ENCODE measurements at regions not wholly inside any gene's neighbourhood (a gene's known extent, or its start where the extent isn't known, plus 50 kb on each side); places are given as distances from the start of the nearest gene placed in this dataset.

DNA sequence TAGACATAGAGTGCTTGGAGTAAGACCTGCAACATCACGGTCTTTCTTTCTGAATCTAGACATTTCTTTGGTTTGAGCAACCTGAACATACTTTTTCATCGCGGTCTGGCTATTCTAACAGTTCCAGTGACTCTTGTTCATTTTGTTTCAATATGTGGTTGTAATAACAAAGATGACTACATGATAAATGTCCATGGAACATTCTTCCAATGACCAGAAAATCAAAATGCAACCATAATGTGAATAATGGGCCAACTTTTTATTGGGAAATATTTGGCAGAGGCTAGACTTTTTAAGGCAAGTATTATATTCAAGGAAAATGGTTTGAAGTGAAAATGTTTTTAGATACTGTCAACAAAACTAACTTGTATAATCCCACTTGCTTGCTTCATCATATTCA is 282.5 kb downstream of the INHBA start:
- TF ChIP-seq, protein P1, sequence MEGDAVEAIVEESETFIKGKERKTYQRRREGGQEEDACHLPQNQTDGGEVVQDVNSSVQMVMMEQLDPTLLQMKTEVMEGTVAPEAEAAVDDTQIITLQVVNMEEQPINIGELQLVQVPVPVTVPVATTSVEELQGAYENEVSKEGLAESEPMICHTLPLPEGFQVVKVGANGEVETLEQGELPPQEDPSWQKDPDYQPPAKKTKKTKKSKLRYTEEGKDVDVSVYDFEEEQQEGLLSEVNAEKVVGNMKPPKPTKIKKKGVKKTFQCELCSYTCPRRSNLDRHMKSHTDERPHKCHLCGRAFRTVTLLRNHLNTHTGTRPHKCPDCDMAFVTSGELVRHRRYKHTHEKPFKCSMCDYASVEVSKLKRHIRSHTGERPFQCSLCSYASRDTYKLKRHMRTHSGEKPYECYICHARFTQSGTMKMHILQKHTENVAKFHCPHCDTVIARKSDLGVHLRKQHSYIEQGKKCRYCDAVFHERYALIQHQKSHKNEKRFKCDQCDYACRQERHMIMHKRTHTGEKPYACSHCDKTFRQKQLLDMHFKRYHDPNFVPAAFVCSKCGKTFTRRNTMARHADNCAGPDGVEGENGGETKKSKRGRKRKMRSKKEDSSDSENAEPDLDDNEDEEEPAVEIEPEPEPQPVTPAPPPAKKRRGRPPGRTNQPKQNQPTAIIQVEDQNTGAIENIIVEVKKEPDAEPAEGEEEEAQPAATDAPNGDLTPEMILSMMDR (IDR thresholded peaks at IDR 0.05): no peak
- no peak for TF ChIP-seq POLR2A (IDR thresholded peaks at IDR 0.05)
